Mesendoderm (in vitro differentiated cells): ENCODE measurements at regions not wholly inside any gene's neighbourhood (a gene's known extent, or its start where the extent isn't known, plus 50 kb on each side); places are given as distances from the start of the nearest gene placed in this dataset.

ENCODE experiments used
- DNase-seq: peaks from one replicate; pipeline ENCODE4 v3.0.0; 2013
- H2AK5ac ChIP-seq: 2 replicates; pipeline ENCODE4 v1.6.1; 2013; ENCODE audit warnings: low read length, inconsistent platforms
- H2BK120ac ChIP-seq: 2 replicates; pipeline ENCODE4 v1.6.1; 2013; ENCODE audit warnings: low read depth, mild to moderate bottlenecking, low read length, moderate library complexity, mixed read lengths
- H2BK15ac ChIP-seq: replicated peaks from 2 replicates; pipeline ENCODE4 v1.6.1; 2013; ENCODE audit warnings: low read depth, mild to moderate bottlenecking, moderate library complexity
- H2BK5ac ChIP-seq: 2 replicates; pipeline ENCODE4 v1.6.1; 2013; ENCODE audit warnings: low read length, inconsistent platforms
- H3K18ac ChIP-seq: 2 replicates; pipeline ENCODE4 v1.6.1; 2013; ENCODE audit warnings: mild to moderate bottlenecking, low read length, mixed read lengths
- H3K23ac ChIP-seq: one replicate; pipeline ENCODE4 v1.6.1; 2013; ENCODE audit warnings: low read length
- H3K27ac ChIP-seq: 2 replicates; pipeline ENCODE4 v1.5.1; 2013; ENCODE audit warnings: low read depth, mild to moderate bottlenecking, inconsistent platforms, low read length, moderate library complexity
- H3K27me3 ChIP-seq: 2 replicates; pipeline ENCODE4 v1.6.1; 2013; ENCODE audit warnings: low read length, control low read depth, mild to moderate bottlenecking, inconsistent platforms; ENCODE audit not compliant: insufficient read depth, poor library complexity
- H3K36me3 ChIP-seq: 2 replicates; pipeline ENCODE4 v1.6.1; 2013; ENCODE audit warnings: low read length, inconsistent platforms; ENCODE audit not compliant: control insufficient read depth, insufficient read depth
- H3K4ac ChIP-seq: one replicate; pipeline ENCODE4 v1.6.1; 2013; ENCODE audit warnings: low read depth, mild to moderate bottlenecking, low read length, moderate library complexity
- H3K4me1 ChIP-seq: 2 replicates; pipeline ENCODE4 v1.6.1; 2013; ENCODE audit warnings: low read depth, low read length, inconsistent platforms; ENCODE audit not compliant: control insufficient read depth
- H3K4me2 ChIP-seq: 2 replicates; pipeline ENCODE4 v1.6.1; 2013; ENCODE audit warnings: low read length
- H3K4me3 ChIP-seq: 2 replicates; pipeline ENCODE4 v1.5.1; 2013; ENCODE audit warnings: mild to moderate bottlenecking, low read length
- H3K56ac ChIP-seq: one replicate; pipeline ENCODE4 v1.6.1; 2013; ENCODE audit warnings: low read length
- H3K79me1 ChIP-seq: 2 replicates; pipeline ENCODE4 v1.6.1; 2013; ENCODE audit warnings: low read length, inconsistent platforms
- H3K79me2 ChIP-seq: 2 replicates; pipeline ENCODE4 v1.6.1; 2013; ENCODE audit warnings: mild to moderate bottlenecking, low read length; ENCODE audit not compliant: control insufficient read depth, insufficient read depth
- H3K9ac ChIP-seq: 2 replicates; pipeline ENCODE4 v1.6.1; 2013; ENCODE audit warnings: low read length, inconsistent platforms
- H4K5ac ChIP-seq: one replicate; pipeline ENCODE4 v1.6.1; 2013; ENCODE audit warnings: low read length
- H4K8ac ChIP-seq: one replicate; pipeline ENCODE4 v1.6.1; 2013; ENCODE audit warnings: low read depth, mild to moderate bottlenecking, control low read depth, low read length, moderate library complexity
- WGBS: extraction: QIAGEN DNeasy Blood & Tissue Kit; methylation state at CpG from one replicate; pipeline ENCODE4 v1.1.7; 2013; ENCODE audit warnings: low lambda C conversion rate, missing lambda C conversion rate; ENCODE audit not compliant: insufficient coverage; ENCODE audit errors: extremely low coverage; 5-methylcytosine and 5-hydroxymethylcytosine counted together

DNA sequence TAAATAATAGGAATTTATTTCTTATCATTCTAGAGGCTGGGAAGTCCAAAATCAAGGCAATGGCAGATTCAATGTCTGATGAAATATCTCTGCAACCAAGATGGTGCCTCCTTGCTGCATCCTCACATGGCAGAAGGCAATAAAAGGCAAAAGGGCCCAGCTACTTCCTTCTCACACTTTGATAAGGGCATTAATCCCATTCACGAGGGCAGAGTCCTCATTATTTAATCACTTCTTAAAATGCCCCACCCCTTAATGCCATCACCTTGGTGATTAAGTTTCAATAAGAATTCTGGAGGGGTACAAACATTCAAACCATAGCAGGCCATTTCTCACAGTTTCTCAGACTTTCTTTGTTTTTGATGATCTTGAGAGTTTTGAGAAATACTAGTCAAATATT, 145.8 kb upstream of the TSHZ2 start:
- H3K56ac ChIP-seq: no peak overlapping the region
- no peak overlapping the region for H4K5ac ChIP-seq
- H2BK5ac ChIP-seq: no peak overlapping the region
- no peaks in the 10 kb centered on the region for H3K79me2 ChIP-seq
- H3K9ac ChIP-seq: no peak overlapping the region
- H3K4me1 ChIP-seq: no peaks in the 10 kb centered on the region
- H3K4ac ChIP-seq: no peak overlapping the region
- no CpG with 5 or more reads among the region's 1 CpG for WGBS
- no peak overlapping the region for H4K8ac ChIP-seq
- no peaks in the 10 kb centered on the region for H3K79me1 ChIP-seq
- H3K23ac ChIP-seq: no peak overlapping the region
- H3K27me3 ChIP-seq: no peaks in the 10 kb centered on the region
- no peak for DNase-seq
- no peak overlapping the region for H3K27ac ChIP-seq
- no peak overlapping the region for H3K4me3 ChIP-seq
- no peak overlapping the region for H2BK120ac ChIP-seq
- no peak overlapping the region for H3K18ac ChIP-seq
- H3K36me3 ChIP-seq: no peaks in the 10 kb centered on the region
- no peak overlapping the region for H3K4me2 ChIP-seq
- no peak overlapping the region for H2AK5ac ChIP-seq
- no peak overlapping the region for H2BK15ac ChIP-seq

DNA sequence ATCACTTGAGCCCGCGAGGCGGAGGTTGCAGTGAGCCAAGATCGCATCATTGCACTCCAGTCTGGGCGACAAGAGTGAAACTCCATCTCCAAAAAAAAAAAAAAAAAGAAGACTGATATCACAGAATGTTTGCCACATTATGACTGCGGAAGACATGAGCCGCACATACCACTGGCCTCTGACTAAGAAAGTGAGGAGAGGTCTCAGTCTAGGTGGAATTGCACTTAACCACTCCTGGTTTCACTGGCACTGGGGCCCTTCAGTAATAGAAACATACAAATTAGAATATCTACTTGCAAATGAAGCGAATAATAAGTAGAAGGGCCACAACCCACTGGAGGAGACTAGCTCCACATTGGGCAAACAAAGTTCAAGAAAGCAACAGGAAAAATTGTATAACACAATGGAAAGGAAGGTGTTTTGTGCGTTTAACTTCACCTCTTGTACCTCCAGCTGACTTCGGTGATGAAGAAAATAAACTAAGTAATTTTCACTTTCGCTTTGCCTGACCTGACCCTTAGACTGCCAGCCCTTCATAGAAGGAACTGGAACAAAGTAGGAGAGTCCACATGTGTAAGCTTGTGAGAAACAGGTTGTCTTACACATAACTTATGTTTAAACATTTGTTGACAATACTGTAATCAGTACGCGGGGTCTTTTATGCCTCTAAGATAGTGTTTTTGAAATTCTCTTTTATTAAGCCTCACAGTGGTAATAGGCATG, 147.5 kb upstream of the TSHZ2 start:
- Histone ChIP-seq H4K5ac (no peak overlapping the region), H2BK120ac (no peak overlapping the region), H3K79me1 (no peaks in the 10 kb centered on the region), H3K4me3 (no peak overlapping the region), H3K36me3 (no peaks in the 10 kb centered on the region), H3K4me1 (no peaks in the 10 kb centered on the region), H2BK5ac (no peak overlapping the region), H3K9ac (no peak overlapping the region), H3K79me2 (no peaks in the 10 kb centered on the region), H2AK5ac (no peak overlapping the region), H4K8ac (no peak overlapping the region), H3K18ac (no peak overlapping the region), H3K4ac (no peak overlapping the region), H3K4me2 (no peak overlapping the region), H3K27ac (no peak overlapping the region), H3K27me3 (no peaks in the 10 kb centered on the region), H3K23ac (no peak overlapping the region), H2BK15ac (no peak overlapping the region), H3K56ac (no peak overlapping the region)
- DNase-seq: no peak
- no CpG with 5 or more reads among the region's 13 CpGs for WGBS

DNA sequence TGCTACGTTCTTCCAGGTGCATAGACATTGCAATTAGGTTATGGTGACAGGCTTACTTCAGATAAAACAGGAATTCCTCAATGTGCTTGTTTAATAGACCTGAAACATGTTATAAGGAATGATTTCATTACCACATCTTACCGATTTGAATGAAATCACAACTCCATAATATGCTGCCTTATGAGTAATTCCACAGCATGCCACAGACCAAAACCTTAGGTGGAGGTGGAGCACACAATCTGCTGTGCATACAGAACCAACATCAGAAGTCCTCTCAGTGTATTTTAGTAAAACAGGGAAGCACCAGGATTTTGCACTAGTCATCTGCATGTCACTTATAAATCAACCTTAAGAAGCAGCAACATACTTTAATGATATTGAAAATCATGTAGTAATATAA, 148.9 kb upstream of the TSHZ2 start:
- Histone ChIP-seq H3K27ac (no peak overlapping the region), H4K8ac (no peak overlapping the region), H4K5ac (no peak overlapping the region), H3K27me3 (no peaks in the 10 kb centered on the region), H3K4me2 (no peak overlapping the region), H3K79me2 (no peaks in the 10 kb centered on the region), H3K4me3 (no peak overlapping the region), H3K79me1 (no peaks in the 10 kb centered on the region), H3K18ac (no peak overlapping the region), H3K36me3 (no peaks in the 10 kb centered on the region), H3K56ac (no peak overlapping the region), H3K4me1 (no peaks in the 10 kb centered on the region), H3K9ac (no peak overlapping the region), H2BK120ac (no peak overlapping the region), H2BK15ac (no peak overlapping the region), H3K23ac (no peak overlapping the region), H2AK5ac (no peak overlapping the region), H3K4ac (no peak overlapping the region), H2BK5ac (no peak overlapping the region)
- no CpG with 5 or more reads among the region's 2 CpGs for WGBS
- DNase-seq: no peak

DNA sequence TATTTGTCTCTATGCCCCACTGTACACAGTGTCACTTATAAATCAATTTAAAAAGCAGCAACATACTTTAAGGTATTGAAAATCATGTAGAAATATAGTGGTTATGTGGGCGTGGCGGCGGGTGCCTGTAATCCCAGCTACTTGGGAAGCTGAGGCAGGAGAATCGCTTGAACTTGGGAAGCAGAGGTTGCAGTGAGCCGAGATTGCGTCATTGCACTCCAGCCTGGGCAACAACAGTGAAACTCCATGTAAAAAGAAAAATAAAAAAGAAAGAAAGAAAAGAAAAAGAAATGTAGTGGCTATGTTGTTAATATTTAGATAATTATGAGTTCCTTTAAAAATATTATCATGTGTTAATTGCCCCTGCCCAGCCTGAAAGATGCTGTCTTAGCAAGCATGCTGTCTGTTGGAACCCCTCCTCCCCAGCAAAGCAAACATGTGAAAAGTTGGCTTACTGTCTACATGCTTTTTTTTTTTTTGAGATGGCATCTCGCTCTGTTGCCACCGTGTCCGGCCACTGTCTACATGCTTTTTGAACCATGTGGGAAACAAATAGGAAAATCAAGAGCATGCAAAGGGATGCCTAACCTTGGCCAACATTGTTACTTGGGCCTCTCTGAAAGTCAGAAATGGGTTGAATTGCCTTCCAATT, 151.4 kb upstream of the TSHZ2 start:
- Histone ChIP-seq H2BK15ac (no peak overlapping the region), H2BK120ac (no peak overlapping the region), H3K4me1 (no peaks in the 10 kb centered on the region), H3K36me3 (no peaks in the 10 kb centered on the region), H3K4me3 (no peak overlapping the region), H3K56ac (no peak overlapping the region), H3K4me2 (no peak overlapping the region), H3K4ac (no peak overlapping the region), H3K9ac (no peak overlapping the region), H3K18ac (no peak overlapping the region), H3K27me3 (no peaks in the 10 kb centered on the region), H3K79me2 (no peaks in the 10 kb centered on the region), H4K8ac (no peak overlapping the region), H3K79me1 (no peaks in the 10 kb centered on the region), H2BK5ac (no peak overlapping the region), H3K27ac (no peak overlapping the region), H2AK5ac (no peak overlapping the region), H3K23ac (no peak overlapping the region), H4K5ac (no peak overlapping the region)
- WGBS: no CpG with 5 or more reads among the region's 9 CpGs
- DNase-seq: no peak

DNA sequence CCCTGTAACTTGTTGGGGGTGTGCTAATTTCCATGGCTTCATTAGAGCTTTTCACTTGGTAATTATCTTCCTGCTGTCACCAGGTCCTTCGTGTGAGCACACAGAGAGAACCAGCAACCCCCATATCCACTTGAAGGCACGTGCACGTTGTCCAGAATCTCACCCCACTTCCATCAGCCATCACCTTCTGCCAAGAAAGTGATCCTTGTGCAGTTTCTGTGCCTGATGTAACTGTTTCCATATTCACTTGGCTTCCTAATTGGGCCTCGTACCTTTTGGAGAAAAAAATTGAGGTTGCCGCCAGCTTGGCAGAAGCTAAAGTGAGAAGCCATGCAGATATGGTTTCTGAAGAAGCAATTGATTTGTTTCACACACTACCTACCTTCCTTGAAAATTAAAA, 153.7 kb upstream of the TSHZ2 start:
- no peak for DNase-seq
- Histone ChIP-seq H3K4me3 (no peak overlapping the region), H3K36me3 (no peaks in the 10 kb centered on the region), H4K5ac (no peak overlapping the region), H2BK5ac (no peak overlapping the region), H2BK120ac (no peak overlapping the region), H3K56ac (no peak overlapping the region), H3K23ac (no peak overlapping the region), H3K79me1 (no peaks in the 10 kb centered on the region), H3K27ac (no peak overlapping the region), H3K9ac (no peak overlapping the region), H3K27me3 (no peaks in the 10 kb centered on the region), H2AK5ac (no peak overlapping the region), H4K8ac (no peak overlapping the region), H3K4me2 (no peak overlapping the region), H3K79me2 (no peaks in the 10 kb centered on the region), H3K4ac (no peak overlapping the region), H3K18ac (no peak overlapping the region), H2BK15ac (no peak overlapping the region), H3K4me1 (no peaks in the 10 kb centered on the region)
- no CpG with 5 or more reads among the region's 5 CpGs for WGBS

DNA sequence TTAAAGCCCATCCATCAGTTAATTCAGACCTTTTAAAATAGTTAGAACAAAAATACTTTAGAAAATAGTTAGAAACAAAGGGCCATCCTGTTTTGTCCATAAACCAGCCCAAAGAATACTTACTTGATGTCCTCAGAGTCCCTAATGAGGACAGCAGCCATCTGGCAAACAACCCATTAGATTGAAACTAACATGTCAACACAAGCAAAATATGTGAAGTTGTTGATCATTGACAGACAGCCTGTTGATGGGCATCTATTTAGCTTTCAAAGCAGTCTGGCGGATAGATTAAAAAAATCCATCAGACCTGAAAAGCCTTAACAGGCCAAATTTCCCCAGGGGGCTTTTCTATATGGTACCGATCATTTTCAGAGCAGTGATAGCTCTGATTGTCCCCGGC, 154.2 kb upstream of the TSHZ2 start:
- H3K18ac ChIP-seq: no peak overlapping the region
- no CpG with 5 or more reads among the region's 3 CpGs for WGBS
- no peak for DNase-seq

More for the DNA sequence above, 154.2 kb upstream of the TSHZ2 start:
- Histone ChIP-seq H3K27me3 (no peaks in the 10 kb centered on the region), H4K5ac (no peak overlapping the region), H3K36me3 (no peaks in the 10 kb centered on the region), H3K23ac (no peak overlapping the region), H3K4me2 (no peak overlapping the region), H3K79me2 (no peaks in the 10 kb centered on the region), H3K4me1 (no peaks in the 10 kb centered on the region), H2BK15ac (no peak overlapping the region), H2BK5ac (no peak overlapping the region), H3K27ac (no peak overlapping the region), H3K4ac (no peak overlapping the region), H3K9ac (no peak overlapping the region), H3K79me1 (no peaks in the 10 kb centered on the region), H4K8ac (no peak overlapping the region), H2AK5ac (no peak overlapping the region), H3K4me3 (no peak overlapping the region), H2BK120ac (no peak overlapping the region), H3K56ac (no peak overlapping the region)
